HG02938 (cell line): ENCODE measurements at regions not wholly inside any gene's neighbourhood (a gene's known extent, or its start where the extent isn't known, plus 50 kb on each side); places are given as distances from the start of the nearest gene placed in this dataset.

Experiments
- ATAC-seq: cut with Tn5 transposase; IDR thresholded peaks from one replicate; pipeline ENCODE4 v1.9.1; 2021; ENCODE audit warnings: mild to moderate bottlenecking, moderate library complexity; ENCODE audit not compliant: unreplicated experiment

DNA sequence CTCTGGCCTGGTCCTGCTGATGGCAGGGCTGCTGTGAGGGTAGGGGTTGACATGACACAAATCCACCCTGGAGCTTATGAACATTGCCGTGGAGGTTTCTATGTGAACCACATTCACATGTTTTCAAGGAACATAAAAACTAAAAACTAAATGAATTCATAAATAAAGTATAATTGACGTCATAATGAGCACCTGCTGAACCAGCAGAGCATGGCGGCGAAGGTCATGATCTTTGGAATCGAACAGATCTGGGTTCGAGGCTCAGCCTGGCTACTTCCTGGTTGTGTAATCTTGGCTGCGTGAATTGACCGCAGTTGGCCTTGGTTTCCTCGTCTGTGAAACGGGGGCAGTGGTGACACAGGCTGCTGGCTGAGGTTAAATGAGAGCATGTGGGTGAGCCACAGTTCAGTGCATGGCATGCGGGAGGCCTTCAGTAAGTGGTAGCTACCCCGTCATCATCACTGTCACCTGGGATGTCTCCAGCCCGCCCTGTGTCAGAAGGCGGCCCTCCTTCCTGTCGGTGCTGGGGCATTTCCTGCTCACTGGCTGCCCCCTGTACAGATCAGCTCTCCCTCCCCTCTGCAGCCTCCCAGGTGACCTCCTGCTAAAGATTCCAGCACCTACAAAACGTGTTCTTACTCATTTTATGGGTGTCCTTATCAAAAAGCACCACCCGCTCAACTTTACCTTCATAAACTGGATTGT, 190.3 kb upstream of the SHH start:
- no peak for ATAC-seq

DNA sequence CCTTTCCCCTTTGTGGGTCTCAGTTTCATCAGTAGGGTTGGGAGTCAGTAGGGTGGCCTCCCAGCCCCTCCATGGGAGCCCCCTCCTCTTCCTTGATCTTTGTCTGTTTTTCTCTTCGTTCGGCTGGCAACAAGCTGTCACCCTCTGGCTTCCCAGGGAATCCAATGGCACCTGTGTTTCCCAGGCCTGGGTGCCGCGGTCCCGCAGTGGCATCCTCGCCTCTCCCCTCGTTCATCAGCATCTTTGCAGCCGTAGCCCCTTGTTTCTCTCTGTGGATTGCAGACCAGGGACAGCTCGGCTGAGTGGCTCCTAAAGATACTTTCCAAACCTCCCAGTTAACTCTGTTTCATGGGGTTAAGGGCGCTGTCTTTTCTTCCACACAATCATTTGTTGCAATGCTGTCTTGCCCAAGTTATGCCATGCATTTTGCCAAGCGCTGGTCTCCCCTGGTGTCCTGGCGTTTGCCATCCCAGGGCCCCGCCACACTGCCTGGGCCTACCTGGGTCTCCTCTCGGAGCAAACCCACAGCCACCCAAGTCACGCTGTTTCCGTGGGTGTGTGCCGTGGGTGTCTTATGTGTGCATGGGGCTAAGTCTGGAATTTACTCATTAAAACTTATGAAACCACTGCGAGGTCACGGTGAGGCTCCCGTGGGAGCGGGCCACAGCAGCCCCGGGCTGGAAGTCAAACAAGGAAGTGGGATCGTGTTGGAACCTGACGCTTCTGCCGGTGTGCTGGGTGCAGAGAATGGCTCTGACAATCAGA, 189.4 kb upstream of the SHH start:
- no peak for ATAC-seq

DNA sequence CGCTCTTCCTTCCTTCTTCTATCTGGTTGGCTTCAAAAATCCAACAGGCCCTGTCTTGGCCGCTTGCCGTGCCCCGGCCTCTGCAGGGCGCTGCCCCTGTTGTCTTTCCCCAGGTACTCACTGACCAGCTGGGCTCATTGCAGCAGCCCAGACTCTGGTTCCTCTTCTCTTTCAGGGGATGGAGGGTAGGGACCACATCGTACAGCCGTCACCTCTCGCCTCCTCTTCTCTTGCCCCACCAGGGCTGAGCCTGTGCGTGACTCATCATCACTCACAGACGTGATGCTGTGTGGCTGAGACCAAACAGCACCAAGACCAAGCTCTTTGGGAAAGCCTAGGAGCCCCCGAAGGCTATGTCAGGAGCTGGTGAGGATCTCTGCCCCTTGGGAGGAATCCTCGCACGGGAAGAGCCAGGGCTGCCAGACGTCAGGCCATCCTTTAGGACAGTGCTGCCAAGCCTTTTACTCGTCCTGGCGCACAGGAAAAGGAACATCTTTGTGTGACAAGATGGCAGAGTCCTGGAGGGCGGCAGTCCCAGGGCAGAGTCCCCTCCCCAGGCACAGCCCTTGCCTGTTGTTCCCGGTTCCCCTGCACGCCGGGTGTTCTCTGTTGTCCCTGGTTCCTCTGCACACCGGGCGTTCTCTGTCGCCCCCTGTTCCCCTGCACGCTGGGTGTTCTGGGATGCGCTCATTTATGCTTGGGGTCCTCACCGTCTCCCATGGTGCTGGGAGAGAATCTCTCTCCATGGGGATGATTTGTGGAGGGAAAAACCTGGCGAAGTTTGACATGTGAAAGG, 188.5 kb upstream of the SHH start:
- ATAC-seq: no peak

DNA sequence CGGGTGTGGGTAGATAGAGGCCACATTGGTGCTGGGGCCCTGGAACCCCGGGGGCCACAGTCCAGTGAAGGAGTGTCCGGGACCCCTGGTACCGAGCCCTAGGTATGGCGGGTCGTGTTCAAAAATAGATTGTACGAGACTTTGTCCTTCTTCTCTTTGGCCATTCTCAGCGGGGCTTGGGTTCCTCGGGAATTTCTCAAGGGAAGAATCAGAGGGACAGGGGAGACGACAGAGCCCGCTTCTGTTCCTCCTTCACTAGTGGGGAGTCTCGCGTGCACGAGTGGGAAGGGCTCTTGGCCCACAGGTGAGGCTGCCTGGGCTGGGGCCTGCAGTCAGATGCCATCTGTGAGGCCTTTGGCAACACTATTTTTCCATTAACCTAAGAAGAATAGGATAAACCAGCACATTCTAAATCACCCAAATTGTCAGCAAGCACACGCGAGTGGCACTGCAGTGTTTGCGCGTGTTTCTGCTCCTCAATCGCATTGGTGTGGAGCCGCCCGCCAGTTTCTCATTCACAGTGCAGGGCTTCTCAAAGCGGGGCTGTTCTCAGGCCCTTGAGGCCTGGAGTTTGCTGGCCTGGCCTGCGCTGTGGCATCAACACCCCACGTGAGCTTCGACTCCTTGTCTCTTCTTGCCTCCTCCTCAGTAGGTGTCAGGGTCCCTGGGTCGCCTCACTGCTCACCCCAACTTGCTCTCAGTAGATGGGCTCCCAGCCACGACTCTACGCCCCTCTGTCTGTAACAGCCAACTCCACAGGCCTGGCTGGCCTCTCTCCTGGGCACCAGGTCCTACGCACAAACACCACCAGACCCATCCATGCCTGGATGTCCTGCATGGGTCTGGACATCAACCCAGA, 187.6 kb upstream of the SHH start:
- ATAC-seq: no peak

DNA sequence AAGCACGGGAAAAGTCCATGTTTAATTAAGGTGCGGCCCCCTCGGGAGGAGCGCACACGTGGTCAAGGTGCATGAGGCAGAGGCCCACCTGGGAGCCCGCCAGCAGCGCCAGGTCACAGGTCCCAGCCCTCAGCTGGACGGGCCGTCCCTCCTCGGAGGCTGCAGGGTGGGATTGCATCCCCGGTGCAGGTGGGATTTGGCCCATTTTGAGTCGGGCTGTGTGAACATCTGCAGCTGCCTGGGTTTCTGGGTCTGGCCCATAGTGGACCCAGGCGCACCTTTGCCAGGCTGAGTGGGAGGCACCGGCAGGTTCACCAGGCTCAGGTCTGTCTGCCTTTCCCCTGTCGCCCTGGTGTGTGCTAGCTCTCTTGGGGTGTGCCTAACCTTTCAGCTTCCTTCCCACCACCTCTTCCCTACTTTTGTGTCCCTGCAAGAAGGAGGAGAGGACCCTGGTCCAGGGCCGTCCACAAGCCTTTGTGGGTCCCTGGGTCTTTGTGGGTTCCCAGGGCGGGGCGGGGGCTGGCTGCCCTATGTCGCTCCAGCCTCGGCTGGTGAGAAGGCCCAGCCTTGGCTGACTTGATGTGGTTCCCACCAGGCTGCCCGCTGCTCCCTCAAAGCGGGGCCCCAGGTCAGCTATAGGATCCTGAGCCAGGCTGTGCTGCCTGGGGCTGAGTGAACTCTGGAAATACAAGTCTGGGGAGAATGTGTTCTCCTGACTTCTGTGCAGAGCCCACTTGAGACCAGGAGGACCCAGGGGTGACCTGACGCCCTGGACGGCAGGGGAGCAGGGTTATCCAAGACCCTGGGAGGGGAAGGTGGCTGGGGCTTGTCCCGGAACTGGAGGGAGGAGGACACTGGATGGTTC, 186.7 kb upstream of the SHH start:
- no peak for ATAC-seq

DNA sequence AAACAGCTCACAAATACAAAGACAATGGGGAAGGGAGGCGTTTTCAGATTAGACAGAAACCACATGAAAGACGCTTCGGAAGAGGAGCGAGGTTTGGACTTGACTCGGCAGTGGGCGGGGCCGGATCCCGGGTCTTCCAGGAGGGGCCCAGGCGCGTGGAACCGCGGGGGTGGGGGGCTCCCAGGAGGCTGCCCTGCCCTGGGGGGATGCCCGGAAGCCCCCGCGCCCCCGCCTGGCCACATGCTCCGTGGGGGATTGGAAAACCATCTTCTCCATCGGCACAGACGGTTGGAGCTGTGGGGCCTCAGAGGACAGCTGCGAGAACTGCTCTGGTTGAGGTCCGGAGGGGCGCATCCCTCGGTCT, 186.0 kb upstream of the SHH start:
- no peak for ATAC-seq

DNA sequence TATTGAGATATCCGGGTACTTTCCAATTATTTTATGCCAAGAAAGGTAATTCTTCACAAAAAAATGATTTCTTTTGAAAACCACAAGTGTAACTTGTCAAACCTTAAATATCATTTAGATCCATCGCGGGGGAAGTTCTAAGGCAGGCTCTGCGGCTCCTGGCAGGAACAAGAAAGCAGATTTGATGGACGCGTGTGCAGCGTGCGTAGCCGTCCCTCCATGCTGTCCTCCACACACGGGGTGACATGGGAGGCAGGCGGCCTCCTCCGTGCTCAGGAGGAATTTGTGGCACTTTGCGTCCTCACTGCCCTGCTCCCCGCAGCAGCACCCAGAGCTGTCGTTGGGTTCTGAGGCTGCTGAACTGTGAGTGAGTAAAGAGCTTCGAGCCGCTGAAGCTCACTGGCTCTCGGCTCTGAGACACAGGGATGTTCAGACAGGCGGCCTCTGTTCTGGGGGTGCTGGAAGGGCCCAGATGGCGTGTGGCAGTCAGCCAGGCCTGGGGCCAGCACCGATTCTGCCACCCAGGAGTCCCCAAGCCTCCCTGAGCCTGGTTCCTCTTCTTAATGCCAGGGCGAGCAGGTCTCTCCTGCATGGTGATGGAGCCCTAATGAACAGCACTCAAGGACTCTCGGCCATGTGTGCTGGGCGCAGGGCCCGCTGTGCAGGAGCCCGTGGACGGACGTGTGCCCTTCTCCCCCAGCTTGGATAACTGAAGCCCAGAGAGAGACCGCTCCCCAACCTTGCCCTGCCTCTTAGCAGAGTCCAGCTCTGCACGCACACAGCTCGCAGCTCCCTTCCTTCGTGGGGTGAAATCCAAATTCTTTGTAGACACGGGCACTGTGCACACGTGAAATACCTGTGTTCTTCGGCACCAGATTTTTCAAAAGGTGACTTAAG, 185.4 kb upstream of the SHH start:
- no peak for ATAC-seq

DNA sequence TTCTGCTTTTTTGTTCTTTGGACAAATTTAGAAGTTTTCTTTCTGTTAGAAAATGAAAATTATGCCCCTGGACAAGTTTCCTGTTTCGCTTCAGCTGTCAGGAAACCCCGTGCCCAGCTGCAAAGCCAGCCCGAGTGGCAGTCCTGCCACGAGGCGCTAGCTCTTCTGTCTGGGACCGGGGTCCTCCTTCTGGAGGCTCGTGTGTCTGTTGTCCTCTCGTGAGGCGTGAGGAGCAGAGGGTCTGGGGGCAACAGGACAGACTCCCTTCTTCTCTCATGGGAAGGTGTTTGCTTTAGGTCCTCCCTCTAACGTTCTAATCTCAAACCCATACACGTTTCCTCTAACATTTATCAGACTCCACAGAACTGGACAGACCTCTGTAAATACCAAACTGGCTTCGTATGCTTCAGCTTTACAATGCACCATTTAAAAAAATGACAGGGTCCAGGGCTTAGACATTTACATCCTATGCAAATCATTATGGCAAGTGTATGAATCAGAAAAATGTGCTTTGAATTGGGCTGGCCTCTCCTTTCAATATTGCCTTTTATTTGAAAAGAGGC, 184.5 kb upstream of the SHH start:
- ATAC-seq: no peak

DNA sequence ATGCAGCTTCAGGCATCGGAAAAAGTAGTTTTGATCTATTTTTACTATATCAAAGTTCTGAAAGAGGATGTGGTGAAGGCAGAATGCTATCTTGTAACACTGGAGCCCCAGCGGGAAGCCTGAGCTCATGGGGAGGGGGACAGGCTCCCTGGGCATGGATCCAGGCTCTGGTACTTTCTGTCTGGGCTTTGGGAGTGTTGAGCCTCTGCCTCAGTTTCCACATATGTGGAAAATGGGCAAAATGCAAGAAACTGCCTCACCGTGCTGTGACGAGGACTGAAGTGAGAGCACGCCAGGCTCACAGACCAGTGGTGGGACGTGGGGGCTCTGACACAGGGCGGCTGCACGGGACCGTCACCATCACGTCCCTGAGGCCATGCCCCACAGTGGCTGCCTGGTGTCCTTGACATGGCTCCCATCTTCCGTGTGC, 182.9 kb upstream of the SHH start:
- no peak for ATAC-seq

DNA sequence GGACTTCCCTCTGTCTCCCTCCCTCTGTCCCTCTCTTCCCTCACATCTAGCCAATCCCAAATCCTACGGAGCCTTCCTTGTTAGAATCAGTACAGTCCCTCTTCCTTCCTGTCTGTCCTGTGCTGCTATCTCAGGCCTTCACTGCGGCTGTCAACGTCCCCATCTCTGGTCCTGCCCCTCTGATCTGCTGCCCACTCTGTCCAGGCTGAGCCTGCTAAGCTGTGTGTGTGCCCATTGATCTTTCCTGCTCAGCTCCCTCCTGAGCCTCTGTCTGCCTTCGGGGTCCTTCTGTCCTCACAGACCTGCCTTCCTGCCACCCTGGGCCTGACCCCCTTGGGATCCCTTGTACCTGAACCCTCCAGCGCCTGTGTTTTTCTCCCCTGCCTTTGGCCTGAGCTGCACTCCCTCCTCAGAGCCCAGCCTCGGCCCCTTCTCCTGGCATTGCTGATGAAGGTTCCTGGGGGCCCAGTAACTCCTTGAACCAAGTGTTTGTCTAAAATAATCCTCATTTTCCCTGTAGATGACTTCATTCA, 182.1 kb upstream of the SHH start:
- no peak for ATAC-seq

DNA sequence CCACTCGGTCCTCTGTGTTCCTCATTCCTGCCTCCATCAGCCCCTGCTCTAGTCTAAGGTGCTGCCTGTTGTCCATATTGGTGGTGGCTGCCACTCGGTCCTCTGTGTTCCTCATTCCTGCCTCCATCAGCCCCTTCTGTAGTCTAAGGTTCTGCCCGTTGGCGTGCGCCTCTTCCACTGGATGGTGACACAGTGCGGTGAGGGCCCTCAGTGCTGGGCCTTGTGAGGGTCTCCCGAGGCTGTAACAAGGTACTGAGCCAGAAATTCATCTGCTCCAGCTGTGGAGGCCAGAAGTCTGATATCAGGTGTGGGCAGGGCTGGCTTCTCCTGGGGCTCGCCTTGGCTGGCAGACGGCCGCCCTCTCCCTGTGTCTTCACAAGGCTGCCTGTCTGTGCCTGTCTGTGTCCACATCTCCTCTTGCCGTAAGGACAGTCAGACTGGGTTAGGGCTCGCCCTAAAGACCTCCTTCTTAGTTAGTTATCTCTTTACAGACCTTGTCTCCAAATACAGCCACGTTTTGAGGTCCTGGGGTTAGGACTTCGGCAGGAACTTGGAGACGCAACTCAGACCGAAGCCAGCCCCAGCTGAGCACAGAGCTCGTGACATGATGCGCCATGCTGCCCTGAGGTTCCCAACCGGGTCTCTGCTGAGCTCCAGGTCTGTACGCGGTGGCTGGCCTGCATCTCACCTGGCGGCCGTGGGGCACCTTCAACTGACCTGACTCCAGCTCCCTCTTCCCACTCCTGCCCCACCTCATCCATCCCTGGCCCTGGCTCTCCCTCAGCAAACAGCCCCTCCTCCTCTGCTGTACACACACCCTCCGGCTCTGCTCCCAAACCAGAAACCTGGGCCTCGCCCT, 181.4 kb upstream of the SHH start:
- ATAC-seq: no peak

DNA sequence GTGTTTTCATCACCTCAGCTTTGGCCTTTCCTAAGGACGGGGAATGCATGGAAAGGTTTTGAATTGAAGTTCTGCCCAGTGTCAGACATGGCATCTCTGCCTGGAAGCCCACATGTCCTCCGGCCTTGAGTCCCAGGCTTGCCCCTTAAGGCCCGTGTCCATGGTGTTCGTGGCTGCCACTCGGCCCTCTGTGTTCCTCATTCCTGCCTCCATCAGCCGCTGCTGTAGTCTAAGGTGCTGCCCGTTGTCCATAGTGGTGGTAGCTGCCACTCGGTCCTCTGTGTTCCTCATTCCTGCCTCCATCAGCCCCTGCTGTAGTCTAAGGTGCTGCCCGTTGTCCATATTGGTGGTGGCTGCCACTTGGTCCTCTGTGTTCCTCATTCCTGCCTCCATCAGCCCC, 180.7 kb upstream of the SHH start:
- no peak for ATAC-seq

DNA sequence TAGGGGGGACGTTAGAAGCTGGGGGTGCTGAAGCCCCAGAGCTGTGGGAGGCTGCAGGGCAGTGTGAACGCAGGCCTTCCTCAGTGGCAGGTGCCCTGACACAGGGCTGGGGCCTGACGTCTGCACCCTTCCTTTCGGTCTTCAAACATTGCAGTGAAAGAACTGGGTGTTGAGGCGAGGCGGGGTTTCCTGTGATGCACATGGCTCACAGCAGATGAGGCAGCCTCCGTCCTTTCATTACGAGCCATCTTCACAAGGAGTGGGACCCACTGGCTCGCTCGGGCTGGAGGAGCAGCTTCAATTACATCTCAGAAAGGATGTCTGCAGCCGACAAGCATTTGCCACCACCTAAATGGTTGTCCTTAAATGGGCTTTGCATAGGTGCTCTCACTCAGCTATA, 180.3 kb upstream of the SHH start:
- no peak for ATAC-seq

DNA sequence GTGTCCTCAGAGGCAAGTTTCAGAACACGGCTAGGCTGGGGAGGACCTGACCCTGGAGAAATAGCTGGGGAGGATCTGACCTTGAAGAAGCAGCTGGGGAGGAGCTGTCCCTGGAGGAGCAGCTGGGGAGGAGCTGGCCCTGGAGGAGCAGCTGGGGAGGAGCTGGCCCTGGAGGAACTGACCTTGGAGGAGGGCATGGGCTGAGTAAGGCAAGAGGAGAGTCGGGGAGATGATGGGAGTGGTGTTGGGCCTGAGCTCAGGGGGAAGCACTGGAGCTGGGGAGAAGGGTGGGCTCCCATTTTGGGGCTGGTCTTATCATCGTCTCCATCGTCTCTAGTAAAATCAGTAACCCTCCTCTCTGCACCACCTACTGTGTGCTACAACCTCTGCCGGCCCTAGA, 179.8 kb upstream of the SHH start:
- no peak for ATAC-seq

DNA sequence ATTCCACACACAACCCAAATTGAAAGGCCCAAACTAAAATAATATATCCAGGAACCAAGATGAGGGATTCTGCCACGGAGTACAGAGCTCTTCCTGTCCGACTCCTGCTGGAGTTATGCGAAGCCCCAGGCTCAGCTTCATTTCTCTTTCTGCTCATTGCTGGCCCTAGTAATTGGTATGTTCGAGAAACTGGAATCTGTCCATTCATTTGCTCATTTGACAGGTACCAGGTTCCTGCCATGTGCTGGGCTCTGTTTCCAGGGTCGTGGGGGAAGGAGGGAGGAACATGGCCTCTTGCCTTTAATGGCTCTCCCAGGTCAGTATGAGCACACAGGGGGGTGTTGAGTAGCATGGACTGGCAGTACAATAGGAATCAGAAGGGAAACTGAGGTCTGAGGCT, 179.2 kb upstream of the SHH start:
- no peak for ATAC-seq

DNA sequence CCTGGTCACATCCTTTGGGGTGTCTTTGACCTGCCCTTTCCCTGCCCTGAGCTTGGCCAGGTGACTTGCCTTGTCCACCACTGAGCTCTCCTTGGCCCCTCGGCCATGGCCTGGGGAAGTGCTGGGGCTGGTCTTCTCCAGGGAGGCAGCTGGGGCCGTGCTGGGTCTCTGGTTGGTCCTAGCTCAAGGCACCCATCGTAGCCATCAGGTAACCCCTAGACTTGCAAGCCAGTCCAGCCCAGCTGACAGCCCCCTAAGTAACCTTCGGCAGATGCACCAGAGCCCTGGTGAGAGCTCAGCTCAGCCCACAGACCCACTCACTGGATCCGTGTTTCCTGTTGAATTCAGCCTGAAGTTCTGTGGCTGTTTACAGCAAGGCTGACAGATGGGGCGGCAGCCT, 176.2 kb upstream of the SHH start:
- no peak for ATAC-seq

DNA sequence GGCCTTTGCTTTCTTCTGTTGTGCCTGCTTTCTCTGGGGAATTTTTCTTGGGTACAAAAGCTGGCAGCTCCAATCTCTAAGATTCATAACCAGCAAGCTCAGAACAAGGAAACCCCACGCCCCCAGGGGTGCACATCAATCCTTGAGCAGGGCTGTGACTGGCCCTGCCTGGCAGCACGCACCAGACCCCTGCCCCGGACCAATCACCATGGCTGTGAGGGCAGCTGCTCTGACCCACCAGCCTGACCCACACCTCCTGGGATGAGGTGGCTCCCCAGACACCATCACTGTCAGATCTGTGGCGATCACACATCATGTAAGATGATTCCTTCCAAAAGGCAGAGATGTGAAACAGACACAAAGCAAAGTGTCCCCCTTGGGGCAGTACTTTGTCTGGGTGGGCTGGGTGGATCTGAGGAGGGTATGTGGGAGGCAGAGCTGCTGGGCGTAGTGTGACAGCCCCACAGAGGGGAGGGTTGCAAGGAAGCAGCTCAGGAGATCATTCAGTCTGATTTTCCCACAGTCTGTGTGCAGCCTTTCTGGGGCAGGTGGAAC, 175.5 kb upstream of the SHH start:
- ATAC-seq: no peak
